Endothelial cell of umbilical vein (primary cell): ENCODE measurements at regions not wholly inside any gene's neighbourhood (a gene's known extent, or its start where the extent isn't known, plus 50 kb on each side); places are given as distances from the start of the nearest gene placed in this dataset.

Source experiments
- MYC ChIP-seq: IDR thresholded peaks from one replicate; pipeline ENCODE4 v1.6.1; 2011; ENCODE audit warnings: mild to moderate bottlenecking, low read depth, low read length
- POLR2A ChIP-seq: IDR thresholded peaks from 2 replicates; pipeline ENCODE4 v1.6.1; 2012; ENCODE audit warnings: low read depth, mild to moderate bottlenecking, control low read depth, low read length
- POLR2AphosphoS5 ChIP-seq: IDR thresholded peaks from 2 replicates; pipeline ENCODE4 v1.6.1; 2012; ENCODE audit warnings: low read depth, mild to moderate bottlenecking, control low read depth, low read length, moderate library complexity; ENCODE audit not compliant: insufficient read depth
- TF ChIP-seq, protein P1 (sequence below): IDR thresholded peaks from 2 replicates; pipeline ENCODE4 v1.6.1; 2011; ENCODE audit not compliant: insufficient read depth, insufficient read length

DNA sequence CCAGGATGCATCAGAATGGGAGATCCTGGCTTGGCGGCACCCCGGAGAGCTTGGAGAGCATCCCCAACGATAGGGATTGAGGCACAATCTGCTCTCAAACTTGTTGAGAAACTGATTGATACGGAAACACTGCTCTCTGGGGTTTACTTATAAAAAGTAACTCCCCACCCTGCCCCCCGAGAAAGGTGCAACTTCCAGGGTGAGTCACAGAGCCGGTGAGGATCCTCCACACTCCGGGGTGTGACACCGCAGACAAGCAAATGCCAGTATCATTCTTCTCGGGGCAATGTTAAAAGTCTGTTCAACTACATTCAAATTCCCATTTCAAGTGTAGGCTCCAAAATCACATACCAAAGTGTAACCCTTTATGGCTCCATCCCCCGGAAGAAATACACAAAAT is 84.4 kb upstream of the MLN start:
- no peak for TF ChIP-seq POLR2AphosphoS5
- no peak for TF ChIP-seq POLR2A
- no peak for TF ChIP-seq MYC
- TF ChIP-seq, protein P1, sequence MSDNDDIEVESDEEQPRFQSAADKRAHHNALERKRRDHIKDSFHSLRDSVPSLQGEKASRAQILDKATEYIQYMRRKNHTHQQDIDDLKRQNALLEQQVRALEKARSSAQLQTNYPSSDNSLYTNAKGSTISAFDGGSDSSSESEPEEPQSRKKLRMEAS, result no peak
